HG02763 (cell line): ENCODE measurements at regions not wholly inside any gene's neighbourhood (a gene's known extent, or its start where the extent isn't known, plus 50 kb on each side); places are given as distances from the start of the nearest gene placed in this dataset.
A peak's percentile ranks its signal among the peaks of the same experiment; 100 is the strongest.

Experiments used
- ATAC-seq: cut with Tn5 transposase; IDR thresholded peaks from one replicate; pipeline ENCODE4 v1.9.1; 2021; ENCODE audit warnings: mild to moderate bottlenecking, moderate library complexity; ENCODE audit not compliant: unreplicated experiment

- ATAC-seq, result no peak
Measured at GRCh38 chr5:120217001-120217400, 247.1 kb upstream of the PRR16 start.

GRCh38 chr5:120219988-120220387, 244.1 kb upstream of the PRR16 start:
- no peak for ATAC-seq

GRCh38 chr5:120225524-120225923, 238.6 kb upstream of the PRR16 start:
- ATAC-seq, result no peak

GRCh38 chr5:120228262-120229031, 235.7 kb upstream of the PRR16 start:
- no peak for ATAC-seq

GRCh38 chr5:120229036-120229435, 235.1 kb upstream of the PRR16 start:
- no peak for ATAC-seq

- no peak for ATAC-seq
Measured at GRCh38 chr5:120231563-120231962, 232.5 kb upstream of the PRR16 start.

GRCh38 chr5:120236360-120236759, 227.7 kb upstream of the PRR16 start:
- no peak for ATAC-seq

- ATAC-seq, result no peak
Measured at GRCh38 chr5:120239086-120239485, 225.0 kb upstream of the PRR16 start.

GRCh38 chr5:120240706-120241105, 223.4 kb upstream of the PRR16 start:
- ATAC-seq, result no peak

GRCh38 chr5:120241400-120241799, 222.7 kb upstream of the PRR16 start:
- no peak for ATAC-seq

- ATAC-seq, result no peak
Measured at GRCh38 chr5:120251898-120252297, 212.2 kb upstream of the PRR16 start.

GRCh38 chr5:120252839-120253238, 211.3 kb upstream of the PRR16 start:
- ATAC-seq, result no peak

- ATAC-seq, result no peak
Measured at GRCh38 chr5:120254385-120254784, 209.7 kb upstream of the PRR16 start.

GRCh38 chr5:120255214-120255613, 208.9 kb upstream of the PRR16 start:
- no peak for ATAC-seq

GRCh38 chr5:120256376-120256775, 207.7 kb upstream of the PRR16 start:
- ATAC-seq, result no peak

- ATAC-seq, result no peak
Measured at GRCh38 chr5:120257358-120257971, 206.6 kb upstream of the PRR16 start.

- peak; percentile 70 for ATAC-seq
Measured at GRCh38 chr5:120258123-120258522, 206.0 kb upstream of the PRR16 start.

GRCh38 chr5:120260651-120261050, 203.4 kb upstream of the PRR16 start:
- no peak for ATAC-seq

- ATAC-seq, result no peak
Measured at GRCh38 chr5:120270498-120270897, 193.6 kb upstream of the PRR16 start.

GRCh38 chr5:120293796-120294195, 170.3 kb upstream of the PRR16 start:
- ATAC-seq, result no peak

- no peak for ATAC-seq
Measured at GRCh38 chr5:120297616-120298015, 166.5 kb upstream of the PRR16 start.

- no peak for ATAC-seq
Measured at GRCh38 chr5:120298981-120299380, 165.1 kb upstream of the PRR16 start.

- no peak for ATAC-seq
Measured at GRCh38 chr5:120304663-120305062, 159.4 kb upstream of the PRR16 start.
